SK-N-SH (cell line): ENCODE measurements at regions not wholly inside any gene's neighbourhood (a gene's known extent, or its start where the extent isn't known, plus 50 kb on each side); places are given as distances from the start of the nearest gene placed in this dataset.

ENCODE experiments used
- CTCF ChIA-PET: fragments of 300-600, 350-600 bp; formaldehyde crosslinking; extraction: SDS; loops from one replicate; lab custom pipeline; 2021; lab: Yijun Ruan, JAX
- POLR2A ChIA-PET: fragments of 350-600 bp; sonication (Branson Sonifier 250); formaldehyde crosslinking; extraction: SDS; loops from one replicate; lab custom pipeline; 2020; ENCODE audit warnings: antibody characterized with exemption, inconsistent platforms; lab: Yijun Ruan, JAX
- DNase-seq: peaks from one replicate; pipeline ENCODE4 v3.0.0; 2012
- H2AFZ ChIP-seq: fragments of 200-600 bp; sonication (generic); 2 replicates; pipeline ENCODE4 v1.8.1; 2016; ENCODE audit warnings: antibody characterized with exemption, mild to moderate bottlenecking, low read depth
- H3F3A ChIP-seq: fragments of 200-600 bp; sonication (generic); replicated peaks from 2 replicates; pipeline ENCODE3; 2016; ENCODE audit warnings: antibody characterized with exemption, mild to moderate bottlenecking; ENCODE audit not compliant: insufficient read depth
- H3K27ac ChIP-seq, 2 experiments: fragments of 200-500 bp in 1 of 2; fragments of 200-600 bp in 1 of 2; sonication (Bioruptor generic) in 1 of 2; sonication (generic), shearing (Covaris generic) in 1 of 2; 2 replicates each; pipeline versions ENCODE4 v1.5.1 to v1.6.1; 2014 to 2016; ENCODE audit warnings: low read depth in 2 of 2, inconsistent platforms in 1 of 2, low read length in 1 of 2, mild to moderate bottlenecking in 1 of 2, mixed read lengths in 1 of 2
- H3K27me3 ChIP-seq: fragments of 200-600 bp; sonication (generic), shearing (Covaris generic); 2 replicates; pipeline ENCODE4 v1.6.1; 2016; ENCODE audit warnings: mixed run types; ENCODE audit not compliant: insufficient read depth
- H3K36me3 ChIP-seq, 2 experiments: fragments of 200-500 bp in 1 of 2; fragments of 200-600 bp in 1 of 2; sonication (Bioruptor generic) in 1 of 2; sonication (generic) in 1 of 2; replicated peaks in 1 of 2; 2 replicates each; pipeline versions ENCODE3 to v1.5.1; 2014 to 2016; ENCODE audit warnings: low read length in 1 of 2, mild to moderate bottlenecking in 1 of 2; ENCODE audit not compliant: insufficient read depth in 2 of 2, control insufficient read depth in 1 of 2
- H3K4me1 ChIP-seq, 2 experiments: fragments of 200-500 bp in 1 of 2; fragments of 200-600 bp in 1 of 2; sonication (Bioruptor generic) in 1 of 2; sonication (generic), shearing (Covaris generic) in 1 of 2; 2 replicates each; pipeline versions ENCODE4 v1.5.1 to v1.6.1; 2014 to 2016; ENCODE audit warnings: low read depth in 1 of 2, low read length in 1 of 2, mixed run types in 1 of 2; ENCODE audit not compliant: insufficient read depth in 2 of 2, control insufficient read depth in 1 of 2
- H3K4me2 ChIP-seq: fragments of 200-600 bp; sonication (generic), shearing (Covaris generic); 2 replicates; pipeline ENCODE4 v1.6.1; 2017; ENCODE audit warnings: mixed run types
- H3K4me3 ChIP-seq, 2 experiments: fragments of 200-500 bp in 1 of 2; fragments of 200-600 bp in 1 of 2; sonication (Bioruptor generic) in 1 of 2; sonication (generic), shearing (Covaris generic) in 1 of 2; 2 replicates each; pipeline versions ENCODE4 v1.5.1 to v1.8.1; 2014 to 2016; ENCODE audit warnings: low read depth in 2 of 2, inconsistent platforms in 1 of 2, low read length in 1 of 2, mild to moderate bottlenecking in 1 of 2, mixed read lengths in 1 of 2, moderate library complexity in 1 of 2
- H3K79me2 ChIP-seq: fragments of 200-600 bp; sonication (generic); 2 replicates; pipeline ENCODE4 v1.8.1; 2017; ENCODE audit warnings: mild to moderate bottlenecking; ENCODE audit not compliant: insufficient read depth
- H3K9ac ChIP-seq: fragments of 200-600 bp; sonication (generic); 2 replicates; pipeline ENCODE4 v1.6.1; 2017; ENCODE audit warnings: mixed run types
- H3K9me2 ChIP-seq: fragments of 200-600 bp; sonication (generic); 2 replicates; pipeline ENCODE4 v1.6.1; 2017; ENCODE audit warnings: mixed run types
- H3K9me3 ChIP-seq: fragments of 200-600 bp; sonication (generic); 2 replicates; pipeline ENCODE4 v1.6.1; 2017; ENCODE audit warnings: mixed run types, mild to moderate bottlenecking, moderate library complexity
- H4K20me1 ChIP-seq: fragments of 200-600 bp; sonication (generic); 2 replicates; pipeline ENCODE4 v1.6.1; 2017; ENCODE audit warnings: mild to moderate bottlenecking, mixed run types; ENCODE audit not compliant: insufficient read depth
- CHD2 ChIP-seq: fragments of 150-350 bp; IDR thresholded peaks from 2 replicates; pipeline ENCODE4 v1.6.1; 2018; ENCODE audit warnings: low read length; ENCODE audit not compliant: partially characterized antibody
- EZH2phosphoT487 ChIP-seq: fragments of 200-600 bp; sonication (generic); IDR thresholded peaks from 2 replicates; pipeline ENCODE4 v1.6.1; 2017; ENCODE audit warnings: low read depth, mixed run types, mild to moderate bottlenecking, antibody characterized with exemption, moderate library complexity, borderline replicate concordance
- FOSL2 ChIP-seq: IDR thresholded peaks from 2 replicates; pipeline ENCODE4 v1.4.0; 2012; ENCODE audit warnings: low read depth, mild to moderate bottlenecking, moderate library complexity, borderline replicate concordance
- FOXJ3 ChIP-seq: sonication (generic); formaldehyde crosslinking; IDR thresholded peaks from 2 replicates; pipeline ENCODE4 v1.5.1; 2020; ENCODE audit warnings: mild to moderate bottlenecking, missing genetic modification reagents
- FOXM1 ChIP-seq: IDR thresholded peaks from 2 replicates; pipeline ENCODE4 v1.4.0; 2012; ENCODE audit warnings: low read depth, mild to moderate bottlenecking
- GABPA ChIP-seq: IDR thresholded peaks from 2 replicates; pipeline ENCODE4 v1.4.0; 2012; ENCODE audit warnings: low read depth, mild to moderate bottlenecking
- GATA2 ChIP-seq: sonication (generic); formaldehyde crosslinking; IDR thresholded peaks from 2 replicates; pipeline ENCODE4 v1.5.0; 2020; ENCODE audit warnings: mild to moderate bottlenecking, missing genetic modification reagents
- MXI1 ChIP-seq: IDR thresholded peaks from 2 replicates; pipeline ENCODE4 v1.6.1; 2012; ENCODE audit warnings: mild to moderate bottlenecking, low read depth, low read length, improper control_type of control experiment
- NFIC ChIP-seq: IDR thresholded peaks from 2 replicates; pipeline ENCODE4 v1.4.0; 2012; ENCODE audit warnings: borderline replicate concordance
- REST ChIP-seq: IDR thresholded peaks from 2 replicates; pipeline ENCODE4 v1.6.1; 2012; ENCODE audit warnings: mild to moderate bottlenecking, low read depth, low read length, moderate library complexity
- RFX5 ChIP-seq: IDR thresholded peaks from 2 replicates; pipeline ENCODE4 v1.6.1; 2012; ENCODE audit warnings: mild to moderate bottlenecking, improper control_type of control experiment, low read length
- SIN3A ChIP-seq: IDR thresholded peaks from 2 replicates; pipeline ENCODE4 v1.6.1; 2012; ENCODE audit warnings: low read depth, mild to moderate bottlenecking, low read length, moderate library complexity, borderline replicate concordance
- USF2 ChIP-seq: fragments of 150-350 bp; IDR thresholded peaks from 2 replicates; pipeline ENCODE4 v1.6.1; 2017; ENCODE audit warnings: antibody characterized with exemption, low read length, low read depth, borderline replicate concordance
- WGBS: methylation state at CpG from one replicate; pipeline ENCODE4 v1.1.6; 2017; ENCODE audit warnings: low lambda C conversion rate; 5-methylcytosine and 5-hydroxymethylcytosine counted together
- TF ChIP-seq, protein P1 (sequence below): fragments of 200-600 bp; sonication (generic); IDR thresholded peaks from 2 replicates; pipeline ENCODE4 v1.6.1; 2017; ENCODE audit warnings: antibody characterized with exemption, mild to moderate bottlenecking, moderate library complexity

GRCh38 chr9:20012232-20012631 is 223.4 kb upstream of the SLC24A2 start:
- H3K4me2 ChIP-seq: no peak overlapping the region
- H3K27ac ChIP-seq: no peak overlapping the region
- DNase-seq: no peak
- ChIA-PET CTCF (no interaction called here), POLR2A (no interaction called here)
- TF ChIP-seq RFX5: no peak
- no peak for TF ChIP-seq GATA2 (CRISPR knock-in tag)
- H3K79me2 ChIP-seq: no peaks in the 10 kb centered on the region
- no peaks in the 10 kb centered on the region for H3F3A ChIP-seq
- no peaks in the 10 kb centered on the region for H4K20me1 ChIP-seq
- H3K9me3 ChIP-seq: no peaks in the 10 kb centered on the region
- WGBS: 40% methylated on average over 3 of the region's 3 CpGs
- H3K9ac ChIP-seq: no peak overlapping the region
- no peak overlapping the region for H3K4me3 ChIP-seq
- no peaks in the 10 kb centered on the region for H3K9me2 ChIP-seq
- no peaks in the 10 kb centered on the region for H3K27me3 ChIP-seq
- no peaks in the 10 kb centered on the region for H3K36me3 ChIP-seq
- no peaks in the 10 kb centered on the region for H3K4me1 ChIP-seq
- H2AFZ ChIP-seq: no peak overlapping the region

GRCh38 chr9:20009606-20010005 is 220.8 kb upstream of the SLC24A2 start:
- no peak for DNase-seq
- ChIA-PET CTCF (no interaction called here), POLR2A (no interaction called here)
- no peaks in the 10 kb centered on the region; the same call in 1 of the 2 replicates for H3K9me2 ChIP-seq
- H3K27ac ChIP-seq: no peak overlapping the region
- H3K4me3 ChIP-seq: no peak overlapping the region
- no peaks in the 10 kb centered on the region for H3F3A ChIP-seq
- no peaks in the 10 kb centered on the region for H3K27me3 ChIP-seq
- no peak overlapping the region for H3K9ac ChIP-seq
- TF ChIP-seq MXI1 (no peak), GATA2 (CRISPR knock-in tag) (no peak)
- H3K79me2 ChIP-seq: no peaks in the 10 kb centered on the region
- no peak overlapping the region for H3K4me2 ChIP-seq
- H2AFZ ChIP-seq: no peak overlapping the region
- WGBS: 31% methylated on average over 2 of the region's 2 CpGs
- no peaks in the 10 kb centered on the region for H3K9me3 ChIP-seq
- H4K20me1 ChIP-seq: no peaks in the 10 kb centered on the region
- no peaks in the 10 kb centered on the region for H3K4me1 ChIP-seq
- no peaks in the 10 kb centered on the region for H3K36me3 ChIP-seq

DNA sequence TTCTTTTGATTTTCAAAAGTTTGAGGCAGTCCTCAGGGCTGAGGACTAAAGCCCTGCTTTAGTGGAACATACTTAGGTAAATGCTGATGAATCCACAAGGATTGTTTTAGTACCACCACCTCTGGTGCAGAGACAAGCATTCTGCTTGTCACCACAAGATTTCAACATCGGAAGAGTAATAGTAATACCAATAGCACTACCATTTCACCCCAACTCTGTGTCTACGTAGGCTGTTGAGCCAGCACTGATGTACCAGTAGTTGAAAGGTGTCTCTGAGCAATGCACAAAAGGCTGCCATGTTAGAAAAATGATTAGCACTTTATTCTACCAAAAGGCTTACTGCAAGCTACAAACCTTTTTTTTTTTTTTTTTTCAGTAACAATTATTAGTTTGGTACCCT is 213.2 kb upstream of the SLC24A2 start:
- Histone ChIP-seq H3K36me3 (no peaks in the 10 kb centered on the region), H3K9ac (no peak overlapping the region), H3K9me2 (no peaks in the 10 kb centered on the region; the same call in 1 of the 2 replicates), H3K79me2 (no peaks in the 10 kb centered on the region), H3K27ac (no peak overlapping the region), H4K20me1 (no peaks in the 10 kb centered on the region), H2AFZ (no peak overlapping the region), H3K9me3 (no peaks in the 10 kb centered on the region), H3K4me3 (no peak overlapping the region), H3F3A (peaks cover 12% of the 10 kb centered on the region), H3K4me2 (no peak overlapping the region), H3K4me1 (peaks cover 0 to 16% of the 10 kb centered on the region in 2 experiments; a peak in 1 of 4 replicates), H3K27me3 (no peaks in the 10 kb centered on the region)
- POLR2A ChIA-PET: no interaction called here
- DNase-seq: no peak
- WGBS: 74% methylated on average over 2 of the region's 2 CpGs
- CTCF ChIA-PET: interaction anchor here (0.7 kb wide), 1 partner anchor 1152 kb away, joined by 3 read pairs; no protein-coding TSS in a partner anchor
- TF ChIP-seq FOXJ3 (no peak), EZH2phosphoT487 (no peak), USF2 (no peak), FOSL2 (no peak), CHD2 (no peak), SIN3A (no peak), MXI1 (no peak), NFIC (no peak), GABPA (no peak), REST (no peak), FOXM1 (no peak)
- TF ChIP-seq, protein P1, sequence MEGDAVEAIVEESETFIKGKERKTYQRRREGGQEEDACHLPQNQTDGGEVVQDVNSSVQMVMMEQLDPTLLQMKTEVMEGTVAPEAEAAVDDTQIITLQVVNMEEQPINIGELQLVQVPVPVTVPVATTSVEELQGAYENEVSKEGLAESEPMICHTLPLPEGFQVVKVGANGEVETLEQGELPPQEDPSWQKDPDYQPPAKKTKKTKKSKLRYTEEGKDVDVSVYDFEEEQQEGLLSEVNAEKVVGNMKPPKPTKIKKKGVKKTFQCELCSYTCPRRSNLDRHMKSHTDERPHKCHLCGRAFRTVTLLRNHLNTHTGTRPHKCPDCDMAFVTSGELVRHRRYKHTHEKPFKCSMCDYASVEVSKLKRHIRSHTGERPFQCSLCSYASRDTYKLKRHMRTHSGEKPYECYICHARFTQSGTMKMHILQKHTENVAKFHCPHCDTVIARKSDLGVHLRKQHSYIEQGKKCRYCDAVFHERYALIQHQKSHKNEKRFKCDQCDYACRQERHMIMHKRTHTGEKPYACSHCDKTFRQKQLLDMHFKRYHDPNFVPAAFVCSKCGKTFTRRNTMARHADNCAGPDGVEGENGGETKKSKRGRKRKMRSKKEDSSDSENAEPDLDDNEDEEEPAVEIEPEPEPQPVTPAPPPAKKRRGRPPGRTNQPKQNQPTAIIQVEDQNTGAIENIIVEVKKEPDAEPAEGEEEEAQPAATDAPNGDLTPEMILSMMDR: no peak
